ENCODE measurements at regions not wholly inside any gene's neighbourhood (a gene's known extent, or its start where the extent isn't known, plus 50 kb on each side); places are given as distances from the start of the nearest gene placed in this dataset.

DNA sequence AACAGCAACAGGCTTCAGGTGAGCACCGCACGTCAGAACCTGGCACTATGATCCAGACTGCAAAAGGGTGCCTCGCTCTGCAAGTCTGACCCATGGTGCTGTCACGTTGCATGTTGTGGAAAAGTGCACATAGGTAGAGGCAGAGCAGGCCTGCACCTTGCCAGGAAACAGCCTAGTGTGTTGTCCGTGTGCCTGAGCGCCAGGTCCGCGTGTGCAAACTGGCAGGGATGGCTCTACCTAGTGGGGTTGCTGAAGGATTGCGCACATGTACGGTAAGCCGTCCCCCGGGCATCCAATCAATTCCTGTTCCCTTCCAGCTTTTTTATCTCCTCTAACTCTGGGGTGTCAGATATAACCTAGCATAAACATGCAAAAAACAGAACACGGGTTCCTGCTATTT is 219.5 kb downstream of the NXNL2 start:
- FAIRE-seq (no peak), DNase-seq (ENCODE audit: low spot score) (no peak)

DNA sequence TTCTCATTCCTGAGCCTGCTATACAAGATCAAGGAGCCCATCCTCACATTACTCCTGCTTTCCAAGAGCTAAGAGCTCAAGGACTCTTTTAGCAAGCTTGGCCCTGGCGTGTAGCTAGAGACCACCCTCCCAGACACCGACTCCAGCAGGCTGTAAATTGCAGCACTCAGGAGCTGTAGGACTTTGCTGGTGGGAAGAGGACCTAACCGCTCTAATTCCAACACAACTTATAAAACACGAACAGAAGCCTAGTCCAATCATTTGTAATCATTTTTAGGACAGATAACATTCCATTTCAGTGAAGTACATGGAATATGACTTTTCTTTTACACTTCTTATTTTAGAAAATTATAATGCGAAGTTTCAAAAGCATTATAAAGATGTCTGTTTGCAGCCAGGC is 219.9 kb downstream of the NXNL2 start:
- no peak for FAIRE-seq
- DNase-seq (ENCODE audit: low spot score): no peak

DNA sequence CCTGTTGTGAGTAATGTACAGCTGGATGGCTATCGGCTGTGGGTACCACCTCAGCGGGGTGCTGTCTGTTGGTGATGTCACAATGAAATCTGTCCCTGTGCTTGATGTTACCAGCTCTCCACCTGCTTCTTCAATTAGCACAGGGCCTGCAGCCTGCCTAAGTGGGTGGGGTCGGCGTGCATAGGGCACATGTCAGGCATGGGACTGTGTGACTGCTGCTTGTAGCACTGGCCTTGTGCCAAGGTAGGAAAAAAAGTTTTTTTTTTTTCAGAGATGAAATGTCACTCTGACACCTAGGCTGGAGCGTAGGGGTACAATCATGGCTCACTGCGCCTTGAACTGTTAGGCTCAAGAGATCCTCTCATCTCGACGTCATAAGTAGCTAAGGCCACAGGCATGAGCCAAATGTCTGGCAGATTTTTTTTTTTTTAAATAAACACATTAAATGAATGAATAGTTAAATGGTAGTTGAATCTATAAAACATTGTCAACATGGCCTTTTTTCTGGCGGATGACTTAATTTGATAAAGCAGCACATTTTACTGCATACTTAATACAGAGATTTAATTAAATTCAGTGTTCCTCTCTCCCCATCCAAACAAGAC is 222.5 kb downstream of the NXNL2 start:
- FAIRE-seq: no peak

DNA sequence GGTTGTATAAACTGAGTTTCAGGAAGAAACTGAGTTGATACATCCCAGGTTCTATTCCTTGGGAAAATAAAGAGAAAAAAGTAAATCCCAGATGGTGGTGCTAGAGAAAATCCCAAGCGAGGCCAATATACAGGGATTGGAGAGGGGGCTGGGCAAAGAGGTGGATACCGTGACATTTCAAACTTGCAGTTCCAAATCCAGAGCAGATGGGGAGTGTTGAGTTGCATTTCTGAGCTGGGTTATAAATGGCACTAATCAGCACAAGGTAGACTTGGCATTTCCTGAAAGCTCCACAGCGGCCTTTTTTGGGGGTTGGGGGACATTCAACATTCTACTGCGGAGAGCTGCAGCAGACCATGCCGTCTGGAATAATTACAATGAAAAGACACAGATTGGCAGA is 224.4 kb downstream of the NXNL2 start:
- FAIRE-seq (no peak), DNase-seq (ENCODE audit: low spot score) (no peak)

More for the DNA sequence above, 222.5 kb downstream of the NXNL2 start:
- no peak for DNase-seq (ENCODE audit: low spot score)

DNA sequence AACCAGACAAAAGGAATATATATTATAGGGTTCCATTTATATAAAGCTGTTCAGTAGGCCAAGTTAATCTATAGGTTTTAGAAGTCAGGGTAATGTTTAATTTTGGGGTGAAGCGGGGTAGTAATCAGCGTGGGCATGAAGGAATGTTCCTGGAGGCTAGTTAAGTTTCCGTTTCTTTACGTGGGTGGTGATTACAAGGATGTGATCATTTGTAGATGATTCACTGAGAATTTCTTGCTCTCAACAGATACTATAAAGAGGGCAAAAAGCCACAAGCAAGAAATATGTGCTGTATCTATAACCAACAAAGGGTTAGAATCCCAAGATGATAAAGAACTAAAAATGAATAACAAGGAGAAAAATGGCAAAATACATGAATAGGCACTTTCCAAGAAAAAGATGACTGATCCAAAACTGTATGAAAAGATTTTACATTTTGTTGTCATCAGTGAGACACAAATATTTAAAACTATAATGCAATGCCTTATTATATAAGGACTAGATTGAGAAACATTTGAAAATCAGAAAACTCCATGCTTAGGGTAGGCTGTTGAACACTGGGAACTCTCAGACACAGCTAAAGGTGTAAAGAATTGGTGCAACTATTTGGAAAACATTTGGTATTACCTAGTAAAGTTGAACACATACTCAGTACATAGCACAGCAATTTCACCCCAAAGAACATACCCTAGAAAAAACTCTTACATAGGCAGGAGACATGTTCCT is 224.3 kb upstream of the S1PR3 start:
- FAIRE-seq (peak; percentile 87), DNase-seq (ENCODE audit: low spot score) (peak; percentile 37)

DNA sequence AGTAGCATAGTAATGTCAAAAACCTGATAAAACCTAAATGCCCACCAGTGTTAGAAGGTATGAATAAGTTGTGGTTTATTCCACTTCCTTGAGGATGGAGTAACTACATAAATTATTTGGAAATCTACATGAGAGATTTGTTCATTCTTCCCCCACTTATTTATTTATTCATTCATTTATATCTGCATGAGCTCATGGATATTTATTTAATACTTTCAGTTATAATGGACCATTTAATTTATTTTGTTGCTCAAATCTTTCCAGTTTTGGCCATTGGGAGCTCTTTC is 223.8 kb upstream of the S1PR3 start:
- no peak for DNase-seq (ENCODE audit: low spot score)
- peak; percentile 58 for FAIRE-seq

DNA sequence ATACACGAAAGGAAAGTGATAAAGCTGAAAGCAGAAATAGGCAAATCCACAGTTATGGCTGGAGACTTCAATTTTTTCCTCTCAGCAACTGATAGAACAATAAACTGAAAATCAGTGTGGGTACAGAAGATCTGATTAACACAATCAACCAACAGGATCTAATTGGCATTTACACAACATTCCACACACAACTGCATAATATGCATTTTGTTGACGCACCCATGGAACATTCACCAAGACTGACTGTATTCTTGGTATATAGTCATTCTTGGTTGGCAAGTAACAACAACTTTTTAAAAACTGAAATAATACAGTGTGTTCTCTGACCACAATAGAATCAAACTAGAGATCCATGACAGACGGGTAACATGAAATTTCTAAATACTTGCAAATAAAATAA is 218.7 kb upstream of the S1PR3 start:
- DNase-seq (ENCODE audit: low spot score) (no peak), FAIRE-seq (no peak)

DNA sequence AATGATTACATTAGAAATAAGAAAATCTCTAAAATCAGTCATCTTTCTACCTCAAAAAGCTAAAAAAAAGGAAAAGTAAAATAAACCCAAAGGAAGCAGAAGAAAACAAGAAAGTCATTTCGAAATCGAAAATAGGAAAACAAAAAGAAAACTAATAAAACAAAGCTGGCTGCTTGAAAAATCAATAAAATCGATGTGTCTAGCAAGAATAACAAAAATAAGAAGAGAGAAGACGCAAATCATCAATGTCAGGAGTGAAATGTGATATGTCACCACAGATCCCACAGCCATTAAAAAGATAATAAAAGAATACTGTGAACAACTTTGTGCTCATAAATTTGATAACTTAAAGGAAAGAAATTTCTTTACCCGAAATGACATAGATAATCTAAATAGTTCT is 218.1 kb upstream of the S1PR3 start:
- FAIRE-seq (peak; percentile 35), DNase-seq (ENCODE audit: low spot score) (no peak)

DNA sequence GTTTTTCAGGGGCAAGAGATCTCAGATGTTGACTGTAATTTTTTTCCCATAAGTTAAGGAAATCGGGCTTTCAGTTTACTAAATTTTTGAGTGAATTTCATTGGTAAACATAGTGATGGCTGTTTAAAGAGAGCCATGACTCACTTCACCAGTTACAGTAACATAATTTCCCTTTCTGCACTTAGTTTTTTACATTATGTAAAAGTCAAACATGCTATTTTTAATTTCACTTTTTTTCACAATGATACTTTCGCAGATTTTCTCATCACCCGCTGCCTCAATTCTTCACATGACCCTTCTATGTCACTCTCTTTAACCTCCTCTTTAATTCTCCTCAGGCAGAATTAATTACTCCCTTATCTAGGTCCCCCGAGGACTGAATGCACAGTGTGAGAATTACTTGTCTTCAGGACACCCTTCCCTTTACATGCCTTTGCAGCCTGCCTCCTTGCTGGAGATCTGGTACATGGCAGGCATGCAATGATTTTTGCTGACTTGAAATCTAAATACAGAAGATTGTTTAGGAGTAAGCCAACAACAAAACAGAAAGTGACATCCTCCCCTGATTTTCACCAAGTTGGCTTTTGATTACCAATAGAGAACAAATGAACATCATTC is 217.5 kb upstream of the S1PR3 start:
- FAIRE-seq: no peak

DNA sequence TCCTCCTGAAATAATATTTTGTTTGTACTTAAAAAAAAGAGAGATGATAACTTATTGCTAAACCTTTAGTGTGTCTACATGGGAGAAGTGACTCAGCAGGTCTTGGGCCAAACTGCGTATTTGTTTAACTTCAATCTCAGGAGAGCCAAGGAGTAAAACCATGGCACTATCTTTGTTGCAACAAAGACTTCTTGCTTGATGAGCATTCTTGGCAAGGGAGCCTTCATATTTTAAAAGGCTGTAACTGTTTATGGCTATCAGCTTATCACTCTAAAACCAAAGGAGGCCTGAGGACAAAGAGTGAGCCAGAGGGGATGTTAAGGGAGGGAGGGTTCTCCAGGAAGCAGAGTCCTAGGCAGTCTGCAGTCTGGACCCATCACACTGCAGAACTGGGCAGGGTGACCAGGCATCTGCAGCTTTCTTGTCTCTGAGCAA is 216.2 kb upstream of the S1PR3 start:
- FAIRE-seq (no peak), DNase-seq (ENCODE audit: low spot score) (no peak)

More for the DNA sequence above, 217.5 kb upstream of the S1PR3 start:
- DNase-seq (ENCODE audit: low spot score): no peak

DNA sequence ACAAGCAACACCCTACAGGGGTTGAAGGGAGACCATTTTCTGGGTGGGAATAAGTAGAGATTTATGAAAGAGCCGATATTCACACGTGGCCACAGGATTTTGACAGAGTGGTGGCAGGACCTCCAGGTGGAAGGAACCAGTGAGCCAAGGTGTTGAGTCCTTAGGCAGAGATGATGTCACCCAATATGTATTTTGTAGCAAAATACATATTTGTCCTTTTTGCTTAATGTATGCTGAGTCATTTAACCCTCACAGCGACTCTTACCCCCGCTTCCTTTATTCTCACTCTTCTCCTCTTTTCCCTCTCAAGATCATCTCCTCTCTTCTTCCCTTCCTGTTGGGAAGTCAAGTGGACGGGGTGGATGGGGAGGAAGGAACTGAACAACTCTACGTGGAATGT is 215.7 kb upstream of the S1PR3 start:
- DNase-seq (ENCODE audit: low spot score) (no peak), FAIRE-seq (no peak)

DNA sequence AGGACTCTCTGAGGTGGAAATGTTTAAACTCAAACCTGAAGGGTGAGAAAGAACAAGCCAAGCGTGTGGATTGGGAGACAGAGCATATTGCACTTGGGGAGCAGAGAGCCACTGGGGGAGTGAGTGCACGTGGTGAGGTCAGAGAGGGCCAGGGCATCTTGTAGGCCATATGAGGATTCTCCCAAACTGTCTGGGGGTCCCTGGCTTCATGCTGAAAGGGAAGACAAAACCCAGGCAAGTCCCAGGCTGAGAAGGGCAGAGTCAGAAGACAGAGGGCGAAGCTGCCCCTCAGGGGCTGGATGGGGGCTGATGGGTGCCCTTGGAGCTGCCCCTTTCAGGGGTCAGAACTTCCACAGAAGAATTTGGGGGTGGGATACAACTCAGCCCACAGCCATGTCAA is 215.3 kb upstream of the S1PR3 start:
- no peak for DNase-seq (ENCODE audit: low spot score)
- FAIRE-seq: no peak

DNA sequence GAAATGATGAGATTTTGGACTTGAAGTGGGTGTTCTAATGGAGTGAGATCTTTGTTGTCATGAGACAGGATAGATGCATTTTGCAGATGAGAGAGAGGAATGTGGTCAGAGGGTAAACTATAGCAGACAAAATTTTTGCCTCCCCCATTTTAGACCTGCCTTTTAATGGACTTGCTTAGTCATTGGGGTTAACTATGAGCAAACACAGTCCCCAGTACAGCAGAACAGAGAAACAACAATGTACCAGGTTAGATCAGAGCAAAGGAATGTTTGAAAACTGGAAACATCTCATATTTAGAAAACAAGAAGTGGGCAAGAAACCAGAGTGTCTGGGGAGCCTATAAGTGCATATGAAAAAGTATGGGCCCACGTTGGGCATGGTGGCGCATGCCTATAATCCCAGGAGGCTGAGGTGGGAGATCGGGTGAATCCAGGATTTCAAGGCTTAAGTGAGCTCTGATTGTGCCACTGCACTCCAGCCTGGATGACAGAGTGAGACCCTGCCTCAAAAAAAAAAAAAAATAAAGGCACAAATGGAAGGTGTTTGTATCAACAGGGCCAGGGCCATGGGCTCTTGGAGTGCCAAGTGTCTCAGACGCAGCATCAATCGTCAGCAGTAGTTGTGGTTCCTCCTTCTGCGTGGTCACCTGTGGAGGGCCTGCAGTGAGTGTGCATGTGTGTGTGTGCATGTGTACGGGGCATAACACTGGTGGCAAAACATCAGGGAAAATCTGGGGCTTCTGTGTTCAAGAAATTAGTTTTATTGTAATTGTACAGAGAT is 214.4 kb upstream of the S1PR3 start:
- FAIRE-seq (no peak), DNase-seq (ENCODE audit: low spot score) (peak; percentile 33)

DNA sequence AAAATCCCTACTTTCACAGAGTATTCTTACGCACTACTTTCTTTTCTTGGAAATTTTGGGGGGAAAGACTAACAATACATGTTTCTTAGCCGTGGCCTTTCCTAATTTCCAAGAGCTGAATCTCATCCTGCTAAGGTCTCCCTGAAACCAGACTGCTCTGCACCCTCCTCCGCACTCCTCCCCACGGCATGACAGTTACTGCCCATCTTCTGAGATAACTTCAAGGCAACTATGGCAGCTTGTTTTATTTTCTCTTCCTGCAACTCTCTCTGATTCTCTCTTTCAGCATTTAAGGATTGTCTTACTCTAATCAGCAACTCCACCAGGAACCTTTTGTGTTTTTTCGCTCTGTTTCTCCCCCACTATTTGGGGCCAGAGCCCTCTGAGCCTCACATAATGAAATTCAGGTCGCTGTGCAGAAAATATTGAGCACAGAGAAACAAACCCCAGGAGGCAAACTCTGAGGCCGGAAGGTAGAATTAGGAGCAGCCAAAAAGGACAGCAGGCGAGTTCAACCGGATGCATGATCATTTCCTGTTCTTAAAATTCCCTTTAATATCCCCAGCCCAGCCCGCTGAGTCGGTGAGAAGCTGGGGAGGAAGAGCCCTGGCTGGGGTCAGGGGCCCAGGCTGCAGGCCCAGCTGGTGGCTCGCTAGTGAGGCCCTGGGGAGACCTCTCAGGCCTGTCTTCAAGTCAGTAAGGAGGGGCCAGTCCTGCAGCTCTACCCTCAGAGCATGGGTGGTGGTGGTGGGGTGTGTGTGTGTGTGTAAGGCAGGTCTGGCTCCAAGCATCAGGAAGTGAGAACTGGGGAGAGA is 213.6 kb upstream of the S1PR3 start:
- DNase-seq (ENCODE audit: low spot score): no peak
- no peak for FAIRE-seq

DNA sequence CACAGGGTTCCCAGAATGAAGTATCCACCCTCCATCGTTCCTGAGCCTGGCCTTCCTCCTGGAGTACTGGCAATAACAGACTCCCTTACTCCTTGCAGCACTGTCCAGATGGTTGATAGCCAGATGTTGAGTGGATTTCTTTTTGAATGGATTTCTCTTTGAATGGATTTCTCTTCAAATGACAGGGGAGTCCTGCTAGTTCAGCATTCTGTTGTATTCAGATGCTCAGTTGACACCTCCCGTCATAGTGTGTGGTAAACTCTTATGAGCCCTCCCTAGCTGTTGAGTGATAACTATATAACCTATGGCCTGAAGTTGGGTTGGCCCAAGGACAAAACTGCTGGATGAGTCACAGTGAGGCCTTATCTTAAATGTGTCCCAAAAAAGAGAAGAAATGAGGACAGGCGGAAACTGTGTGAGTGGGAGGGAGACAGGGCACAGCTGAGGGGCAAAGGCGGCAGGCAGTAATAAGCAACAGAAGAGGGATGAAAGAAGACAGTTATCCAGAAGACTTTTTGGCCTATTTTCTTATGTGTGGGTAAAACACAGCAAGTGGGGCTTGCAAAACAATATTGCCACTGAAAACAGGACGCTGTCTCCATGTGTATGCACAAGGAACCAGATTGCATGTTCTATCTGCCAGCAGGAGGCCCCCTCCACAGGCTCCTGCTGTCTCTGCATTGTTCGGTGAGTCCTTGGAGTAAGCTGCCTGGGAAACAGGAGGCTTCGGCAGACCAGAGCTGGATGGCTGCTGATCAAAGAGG is 209.5 kb upstream of the S1PR3 start:
- DNase-seq (ENCODE audit: low spot score) (no peak), FAIRE-seq (no peak)

DNA sequence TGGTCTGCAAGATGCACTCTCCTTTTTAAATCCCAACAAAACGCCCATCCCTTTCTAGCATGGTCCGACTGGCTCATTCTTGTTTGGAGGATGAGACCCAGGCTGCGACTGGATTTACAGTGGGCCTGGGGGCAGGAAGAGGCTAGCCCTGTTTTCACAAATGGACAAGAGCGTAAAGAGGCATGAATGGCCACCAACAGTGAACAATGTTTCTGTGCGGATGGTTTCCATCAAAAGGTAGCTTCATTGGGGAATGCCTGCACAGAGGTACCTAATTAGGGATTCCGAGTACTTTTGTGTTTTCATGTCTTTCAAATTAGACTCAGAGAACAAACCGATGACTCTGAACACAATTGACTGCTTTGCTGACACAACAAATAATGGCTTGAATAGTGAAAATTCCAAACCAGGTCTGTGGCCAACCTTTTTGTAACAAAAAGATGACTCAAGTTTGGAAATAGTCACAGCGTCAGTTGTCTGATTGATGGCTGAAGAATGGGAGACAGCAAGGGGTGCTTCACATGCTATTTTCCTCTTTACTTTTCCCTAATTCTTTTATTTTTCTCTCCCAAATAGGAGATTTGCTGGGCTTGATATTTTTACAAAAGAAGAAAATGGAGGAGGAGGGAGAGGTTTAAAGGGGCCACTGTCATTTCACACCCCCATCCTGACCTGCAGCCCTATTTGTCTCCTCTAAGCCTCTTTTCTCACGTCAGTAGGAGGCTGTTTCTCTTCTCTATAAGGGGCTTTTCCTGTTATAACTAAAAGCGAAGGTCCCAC is 208.1 kb upstream of the S1PR3 start:
- FAIRE-seq: no peak

DNA sequence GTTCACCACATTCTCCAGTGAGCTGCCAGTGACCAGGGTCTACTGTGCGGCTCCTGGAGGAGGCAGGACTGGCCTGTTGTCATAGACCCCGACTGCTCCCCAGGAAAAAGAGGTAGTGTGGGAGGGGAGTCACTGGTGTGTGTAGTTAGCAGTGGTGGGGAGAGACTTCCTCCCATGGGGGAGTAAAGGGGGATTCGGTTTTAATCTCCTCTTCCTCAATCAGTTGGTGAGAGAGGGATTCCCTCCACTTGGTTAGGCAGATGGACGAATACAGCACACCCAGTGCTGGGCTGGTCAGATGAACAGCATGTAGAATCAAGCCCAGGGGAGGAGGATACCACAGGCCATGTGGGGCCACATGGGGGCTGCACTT is 207.6 kb upstream of the S1PR3 start:
- FAIRE-seq: no peak
- DNase-seq (ENCODE audit: low spot score): no peak

More for the DNA sequence above, 208.1 kb upstream of the S1PR3 start:
- DNase-seq (ENCODE audit: low spot score): no peak

DNA sequence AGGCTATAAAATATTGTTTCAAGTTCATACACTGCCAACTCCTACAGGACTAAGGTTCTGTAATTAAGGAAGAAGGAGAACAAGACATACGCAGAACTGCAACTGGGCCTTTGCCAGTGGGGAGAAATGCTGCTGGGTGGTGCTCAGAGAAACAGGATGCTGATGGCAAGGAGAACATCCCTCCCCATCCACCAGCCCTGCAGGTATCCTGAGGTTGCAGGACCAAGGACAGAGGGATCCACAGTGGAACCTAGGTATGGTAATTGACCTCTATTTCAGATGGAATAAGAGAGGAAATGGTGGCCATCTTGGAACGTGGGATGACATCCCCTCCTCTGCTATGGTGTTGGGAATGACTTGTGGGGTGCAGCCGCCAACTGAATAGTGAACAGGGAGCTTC is 206.3 kb upstream of the S1PR3 start:
- no peak for DNase-seq (ENCODE audit: low spot score)
- FAIRE-seq: no peak

DNA sequence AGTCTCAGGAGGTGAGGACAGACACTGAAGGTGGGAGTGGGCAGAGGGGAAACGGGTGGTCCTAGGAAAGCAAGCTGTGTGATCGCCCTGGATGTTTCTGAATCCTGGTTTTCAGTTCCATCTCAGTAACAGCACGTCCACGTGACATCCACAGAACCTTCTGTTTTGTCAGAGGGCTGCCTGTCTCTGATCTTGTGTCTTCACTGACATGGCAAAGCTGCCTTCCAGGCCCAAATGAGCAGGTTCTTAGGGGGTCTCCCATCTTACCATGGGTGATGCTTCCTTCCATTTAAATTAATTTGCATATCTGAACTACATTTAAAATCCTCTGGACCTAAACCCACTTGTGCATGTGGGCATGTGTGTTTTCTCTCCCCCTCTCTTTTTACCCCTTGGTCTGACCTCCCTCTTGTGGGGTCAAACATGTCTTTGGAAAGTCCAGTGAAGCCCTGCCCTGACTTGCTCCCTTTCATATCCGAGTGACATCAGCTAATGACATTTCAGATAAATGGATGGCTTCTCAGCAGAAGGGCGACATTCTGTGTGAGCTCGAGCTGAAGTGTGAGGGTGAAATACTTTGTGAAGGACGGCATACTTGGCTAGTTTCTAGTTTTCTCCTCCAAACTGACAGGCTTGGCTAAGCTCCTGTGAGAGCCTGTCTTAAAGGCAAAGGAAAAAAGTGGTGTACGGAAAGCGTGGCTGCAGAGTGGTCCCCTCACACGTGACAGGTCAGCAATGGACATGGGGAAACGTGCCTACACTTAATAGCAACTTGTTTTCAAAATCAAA is 204.8 kb upstream of the S1PR3 start:
- DNase-seq (ENCODE audit: low spot score) (no peak), FAIRE-seq (no peak)

All from RCC 7860 (cell line).